Gastrocnemius medialis (tissue), 4 donors: ENCODE measurements at regions not wholly inside any gene's neighbourhood (a gene's known extent, or its start where the extent isn't known, plus 50 kb on each side); places are given as distances from the start of the nearest gene placed in this dataset.

ENCODE experiments used
- POLR2A ChIP-seq, 2 donors: fragments of 450-650 bp; IDR thresholded peaks; one replicate each; pipeline ENCODE4 v1.6.1; 2017; ENCODE audit warnings: antibody characterized with exemption in 2 of 2, mild to moderate bottlenecking in 2 of 2, moderate library complexity in 2 of 2
- TF ChIP-seq, protein P1 (sequence below), 5 experiments: fragments of 450-650 bp in 3 of 5; fragments of 200-600 bp in 2 of 5; sonication (generic) in 2 of 5; IDR thresholded peaks in 4 of 5; conservative IDR thresholded peaks in 1 of 5; 1 replicate in 4 of 5; 2 replicates in 1 of 5; pipeline ENCODE4 v1.5.1; 2016 to 2019; ENCODE audit warnings: antibody characterized with exemption in 5 of 5, mild to moderate bottlenecking in 3 of 5, moderate library complexity in 3 of 5

GRCh38 chr5:108650997-108651396 lies 96.7 kb upstream of the FER start:
- no peak for TF ChIP-seq POLR2A (IDR thresholded peaks at IDR 0.05)
- TF ChIP-seq, protein P1, sequence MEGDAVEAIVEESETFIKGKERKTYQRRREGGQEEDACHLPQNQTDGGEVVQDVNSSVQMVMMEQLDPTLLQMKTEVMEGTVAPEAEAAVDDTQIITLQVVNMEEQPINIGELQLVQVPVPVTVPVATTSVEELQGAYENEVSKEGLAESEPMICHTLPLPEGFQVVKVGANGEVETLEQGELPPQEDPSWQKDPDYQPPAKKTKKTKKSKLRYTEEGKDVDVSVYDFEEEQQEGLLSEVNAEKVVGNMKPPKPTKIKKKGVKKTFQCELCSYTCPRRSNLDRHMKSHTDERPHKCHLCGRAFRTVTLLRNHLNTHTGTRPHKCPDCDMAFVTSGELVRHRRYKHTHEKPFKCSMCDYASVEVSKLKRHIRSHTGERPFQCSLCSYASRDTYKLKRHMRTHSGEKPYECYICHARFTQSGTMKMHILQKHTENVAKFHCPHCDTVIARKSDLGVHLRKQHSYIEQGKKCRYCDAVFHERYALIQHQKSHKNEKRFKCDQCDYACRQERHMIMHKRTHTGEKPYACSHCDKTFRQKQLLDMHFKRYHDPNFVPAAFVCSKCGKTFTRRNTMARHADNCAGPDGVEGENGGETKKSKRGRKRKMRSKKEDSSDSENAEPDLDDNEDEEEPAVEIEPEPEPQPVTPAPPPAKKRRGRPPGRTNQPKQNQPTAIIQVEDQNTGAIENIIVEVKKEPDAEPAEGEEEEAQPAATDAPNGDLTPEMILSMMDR (IDR thresholded peaks at IDR 0.05 in 4 of 5, conservative IDR thresholded peaks at IDR 0.05 in 1 of 5): no peak
